LNCaP clone FGC (cell line): ENCODE measurements at regions not wholly inside any gene's neighbourhood (a gene's known extent, or its start where the extent isn't known, plus 50 kb on each side); places are given as distances from the start of the nearest gene placed in this dataset.

Experiments
- DNase-seq: peaks from one replicate; pipeline ENCODE4 v3.0.0-alpha.2; 2011; ENCODE audit warnings: low read depth
- H3K4me3 ChIP-seq: 2 replicates; pipeline ENCODE4 v1.5.1; 2011; ENCODE audit warnings: mild to moderate bottlenecking, low read depth, low read length, control low read depth
- TF ChIP-seq, protein P1 (sequence below): IDR thresholded peaks from 2 replicates; pipeline ENCODE4 v1.5.1; 2012; ENCODE audit warnings: mild to moderate bottlenecking; ENCODE audit not compliant: control insufficient read depth, insufficient read depth; ENCODE audit errors: extremely low read depth

DNA sequence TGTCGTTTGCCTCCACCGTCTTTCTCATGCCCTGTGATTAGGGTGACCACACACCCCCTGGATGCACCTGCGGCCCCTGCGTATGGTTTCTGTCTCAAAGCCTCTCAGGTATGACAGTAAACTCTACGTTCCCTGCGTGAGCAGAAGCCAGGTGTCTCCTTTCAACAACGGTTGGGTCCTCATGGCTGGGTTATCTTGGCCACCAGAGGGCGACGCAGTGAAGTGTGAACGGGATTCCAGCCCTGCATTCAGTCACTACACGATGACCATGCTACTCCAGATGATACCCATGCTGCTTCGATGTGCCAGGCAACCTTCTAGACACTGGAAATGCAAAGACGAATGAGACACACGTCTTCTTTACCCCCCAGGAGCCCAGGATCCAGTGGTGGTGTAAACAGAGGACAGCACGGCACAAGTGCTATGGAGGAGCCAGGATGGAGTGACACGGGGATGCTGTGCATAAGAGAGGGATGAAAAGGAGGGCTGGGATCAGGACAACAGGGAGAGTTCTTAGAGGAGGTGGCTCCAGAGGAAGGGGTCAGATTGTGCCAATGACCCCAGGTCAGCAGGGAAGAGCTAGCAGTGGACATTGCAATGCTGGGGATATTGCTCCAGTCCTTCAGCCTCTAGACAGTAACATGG is 228.1 kb upstream of the PFKP start:
- H3K4me3 ChIP-seq = no peak overlapping the region
- DNase-seq = peak; percentile 13
- TF ChIP-seq, protein P1, sequence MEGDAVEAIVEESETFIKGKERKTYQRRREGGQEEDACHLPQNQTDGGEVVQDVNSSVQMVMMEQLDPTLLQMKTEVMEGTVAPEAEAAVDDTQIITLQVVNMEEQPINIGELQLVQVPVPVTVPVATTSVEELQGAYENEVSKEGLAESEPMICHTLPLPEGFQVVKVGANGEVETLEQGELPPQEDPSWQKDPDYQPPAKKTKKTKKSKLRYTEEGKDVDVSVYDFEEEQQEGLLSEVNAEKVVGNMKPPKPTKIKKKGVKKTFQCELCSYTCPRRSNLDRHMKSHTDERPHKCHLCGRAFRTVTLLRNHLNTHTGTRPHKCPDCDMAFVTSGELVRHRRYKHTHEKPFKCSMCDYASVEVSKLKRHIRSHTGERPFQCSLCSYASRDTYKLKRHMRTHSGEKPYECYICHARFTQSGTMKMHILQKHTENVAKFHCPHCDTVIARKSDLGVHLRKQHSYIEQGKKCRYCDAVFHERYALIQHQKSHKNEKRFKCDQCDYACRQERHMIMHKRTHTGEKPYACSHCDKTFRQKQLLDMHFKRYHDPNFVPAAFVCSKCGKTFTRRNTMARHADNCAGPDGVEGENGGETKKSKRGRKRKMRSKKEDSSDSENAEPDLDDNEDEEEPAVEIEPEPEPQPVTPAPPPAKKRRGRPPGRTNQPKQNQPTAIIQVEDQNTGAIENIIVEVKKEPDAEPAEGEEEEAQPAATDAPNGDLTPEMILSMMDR = peak; percentile 88

- no peak for DNase-seq
- TF ChIP-seq, protein P1 = no peak
- no peak overlapping the region for H3K4me3 ChIP-seq
Measured at GRCh38 chr10:2837674-2838073, 229.7 kb upstream of the PFKP start.

DNA sequence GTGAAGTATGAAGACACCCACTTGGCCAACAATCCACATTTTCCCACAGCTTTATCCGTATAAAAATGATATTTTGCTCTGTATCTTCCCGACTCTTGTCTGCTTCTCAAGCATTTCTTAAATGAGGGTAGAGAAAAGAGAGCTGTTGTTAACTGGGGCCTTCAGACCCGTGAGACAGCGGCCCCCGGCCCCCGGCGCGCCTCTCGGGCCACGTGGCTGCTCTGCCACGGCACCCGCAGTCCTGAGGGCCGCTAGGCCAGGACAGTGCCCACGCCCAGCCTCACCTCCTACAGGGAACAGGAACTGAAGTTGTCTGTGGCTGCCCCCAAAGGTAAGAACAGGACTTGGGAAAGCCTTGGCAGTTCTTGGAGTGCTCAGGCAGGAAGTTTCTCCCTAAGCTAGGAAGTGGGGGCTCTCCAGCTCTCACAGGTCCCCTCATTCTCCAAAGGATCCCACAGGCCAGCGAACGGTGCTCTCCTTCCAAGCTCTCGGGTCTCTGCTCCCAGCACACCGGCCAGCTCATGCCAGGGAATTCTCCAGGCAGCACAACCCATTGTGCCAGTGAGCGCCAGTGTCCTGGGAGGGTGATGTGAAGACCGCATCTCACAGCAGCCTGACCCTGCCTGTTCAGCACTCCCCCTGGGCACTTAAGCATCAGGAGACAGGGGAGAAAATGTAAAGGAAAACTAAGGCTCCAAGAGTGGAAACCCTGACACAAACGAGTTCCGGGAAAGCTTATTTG is 230.3 kb upstream of the PFKP start:
- no peak for DNase-seq
- TF ChIP-seq, protein P1 = no peak
- H3K4me3 ChIP-seq = no peak overlapping the region

- no peak for DNase-seq
- TF ChIP-seq, protein P1 = no peak
- no peak overlapping the region for H3K4me3 ChIP-seq
Measured at GRCh38 chr10:2834214-2834613, 233.1 kb upstream of the PFKP start.

- TF ChIP-seq, protein P1 = no peak
- no peak for DNase-seq
- H3K4me3 ChIP-seq = no peak overlapping the region
Measured at GRCh38 chr10:2831509-2831908, 235.8 kb upstream of the PFKP start.

DNA sequence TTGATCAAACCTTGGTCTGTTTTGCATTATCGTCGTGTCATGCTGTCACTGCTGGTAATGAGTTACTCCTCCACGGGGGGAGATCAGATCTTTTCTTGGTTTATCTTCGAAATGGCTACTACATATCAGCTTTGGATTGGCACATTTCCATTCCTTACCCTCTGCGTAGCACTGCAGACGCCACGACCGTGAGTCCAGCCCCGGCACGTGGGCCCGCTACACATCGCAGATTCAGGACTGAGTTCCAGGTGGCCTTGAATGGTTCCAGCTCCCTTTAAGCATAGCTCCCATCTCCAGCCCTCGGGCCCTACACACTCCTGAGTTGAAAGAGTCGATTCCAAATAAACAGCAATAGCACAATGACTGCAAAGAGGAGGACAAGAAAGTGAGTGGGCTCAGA is 238.6 kb upstream of the PFKP start:
- no peak for DNase-seq
- no peak overlapping the region for H3K4me3 ChIP-seq
- TF ChIP-seq, protein P1 = no peak

- DNase-seq = no peak
- TF ChIP-seq, protein P1 = no peak
- H3K4me3 ChIP-seq = no peak overlapping the region
Measured at GRCh38 chr10:2826675-2827074, 240.7 kb upstream of the PFKP start.
